ENCODE measurements at regions not wholly inside any gene's neighbourhood (a gene's known extent, or its start where the extent isn't known, plus 50 kb on each side); places are given as distances from the start of the nearest gene placed in this dataset.

GRCh38 chr6:71031912-71032311 is 75.1 kb upstream of the B3GAT2 start:
- no peak for TF ChIP-seq CTCF (IDR thresholded peaks at IDR 0.05; ENCODE audit: borderline replicate concordance, insufficient read depth, low read depth, low read length)

GRCh38 chr6:71033171-71033570 is 76.3 kb upstream of the B3GAT2 start:
- no peak for TF ChIP-seq CTCF (IDR thresholded peaks at IDR 0.05; ENCODE audit: borderline replicate concordance, insufficient read depth, low read depth, low read length)
- H3K4me3 ChIP-seq (ENCODE audit: low read depth, low read length), result no peak overlapping the region

More at GRCh38 chr6:71031912-71032311, 75.1 kb upstream of the B3GAT2 start:
- H3K4me3 ChIP-seq (ENCODE audit: low read depth, low read length), result no peak overlapping the region

- no peak for TF ChIP-seq CTCF (IDR thresholded peaks at IDR 0.05; ENCODE audit: borderline replicate concordance, insufficient read depth, low read depth, low read length)
- no peak overlapping the region for H3K4me3 ChIP-seq (ENCODE audit: low read depth, low read length)
Observed at GRCh38 chr6:71033890-71034289, 77.0 kb upstream of the B3GAT2 start.

GRCh38 chr6:71034563-71035345 is 77.9 kb upstream of the B3GAT2 start:
- H3K4me3 ChIP-seq (ENCODE audit: low read depth, low read length), result no peak overlapping the region
- no peak for TF ChIP-seq CTCF (IDR thresholded peaks at IDR 0.05; ENCODE audit: borderline replicate concordance, insufficient read depth, low read depth, low read length)

- no peak overlapping the region for H3K4me3 ChIP-seq (ENCODE audit: low read depth, low read length)
- TF ChIP-seq CTCF (IDR thresholded peaks at IDR 0.05; ENCODE audit: borderline replicate concordance, insufficient read depth, low read depth, low read length), result no peak
Observed at GRCh38 chr6:71035871-71036270, 79.0 kb upstream of the B3GAT2 start.

GRCh38 chr6:71038711-71039344 is 82.0 kb upstream of the B3GAT2 start:
- TF ChIP-seq CTCF (IDR thresholded peaks at IDR 0.05; ENCODE audit: borderline replicate concordance, insufficient read depth, low read depth, low read length), result no peak
- H3K4me3 ChIP-seq (ENCODE audit: low read depth, low read length), result no peak overlapping the region

- no peak for TF ChIP-seq CTCF (IDR thresholded peaks at IDR 0.05; ENCODE audit: borderline replicate concordance, insufficient read depth, low read depth, low read length)
- H3K4me3 ChIP-seq (ENCODE audit: low read depth, low read length), result no peak overlapping the region
Observed at GRCh38 chr6:71040043-71040442, 83.2 kb upstream of the B3GAT2 start.

All from GM12875 (cell line).